Fibroblast of skin of right biceps (primary cell): ENCODE measurements at regions not wholly inside any gene's neighbourhood (a gene's known extent, or its start where the extent isn't known, plus 50 kb on each side); places are given as distances from the start of the nearest gene placed in this dataset.

ENCODE experiments used
- DNase-seq: peaks from one replicate; pipeline ENCODE4 v3.0.0-alpha.2; 2013

DNA sequence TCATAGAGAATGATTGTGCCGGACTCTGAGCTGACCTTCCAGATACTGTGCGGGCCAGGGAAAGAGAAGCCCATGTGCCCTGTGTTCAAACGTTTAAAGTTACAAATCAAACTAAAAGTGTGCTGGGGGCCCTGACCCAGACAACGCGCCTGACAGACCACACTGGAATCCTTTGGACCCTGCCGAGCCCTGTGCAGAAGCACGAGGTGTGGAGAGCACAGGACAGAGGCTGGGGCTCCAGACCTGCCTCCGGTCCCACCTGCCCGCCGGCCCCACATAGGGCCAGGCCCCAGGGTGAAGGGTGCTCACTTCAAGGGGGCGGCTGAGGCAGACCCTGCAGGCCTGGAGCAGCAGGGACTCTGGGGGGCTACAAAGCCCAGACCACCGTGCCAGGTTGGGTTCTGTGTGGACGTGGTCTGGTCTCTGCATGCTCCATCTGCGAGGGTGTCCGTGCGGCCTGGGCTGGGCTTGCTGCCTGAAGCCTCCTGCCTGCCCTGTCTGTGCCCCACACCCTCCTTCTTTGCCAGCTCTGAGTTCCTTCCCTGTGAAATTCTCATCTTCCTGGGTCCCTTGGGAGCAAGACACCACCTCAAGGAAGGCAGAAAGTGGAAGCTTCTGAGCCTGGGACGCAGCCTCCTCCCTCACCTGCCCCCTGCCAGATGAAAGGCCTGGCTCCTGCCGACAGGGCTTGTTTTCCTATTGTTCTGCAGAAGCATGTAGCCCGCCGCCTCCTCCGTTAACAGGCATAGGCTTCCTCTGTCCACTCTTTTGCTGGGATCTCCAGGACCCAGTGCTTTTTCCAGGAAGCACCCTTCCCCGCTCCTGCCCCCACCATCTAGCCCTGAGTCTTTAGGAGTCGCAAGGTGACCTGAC, 186.2 kb downstream of the ERMARD start:
- no peak for DNase-seq

- DNase-seq = no peak
Measured at GRCh38 chr6:169936355-169936975, 185.0 kb downstream of the ERMARD start.

GRCh38 chr6:169935861-169936260, 184.4 kb downstream of the ERMARD start:
- no peak for DNase-seq

DNA sequence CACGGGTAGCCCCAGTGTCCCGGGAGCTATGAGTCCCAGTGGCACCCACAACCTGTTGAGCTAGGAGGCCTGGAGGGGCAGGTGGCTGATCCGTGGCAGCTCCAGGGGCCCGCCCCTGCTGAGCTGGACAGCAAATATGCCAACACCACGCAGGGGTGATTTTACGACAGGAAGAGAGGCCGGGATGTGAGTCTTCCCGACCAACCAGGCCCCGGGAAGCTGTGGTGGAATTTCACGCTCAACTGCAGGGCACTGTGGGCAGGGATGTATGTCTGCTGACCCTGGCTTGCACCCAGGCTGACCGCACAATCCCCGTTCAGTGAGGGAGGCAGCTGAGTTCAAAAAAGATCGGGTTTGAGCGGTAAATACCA, 183.9 kb downstream of the ERMARD start:
- DNase-seq = no peak

DNA sequence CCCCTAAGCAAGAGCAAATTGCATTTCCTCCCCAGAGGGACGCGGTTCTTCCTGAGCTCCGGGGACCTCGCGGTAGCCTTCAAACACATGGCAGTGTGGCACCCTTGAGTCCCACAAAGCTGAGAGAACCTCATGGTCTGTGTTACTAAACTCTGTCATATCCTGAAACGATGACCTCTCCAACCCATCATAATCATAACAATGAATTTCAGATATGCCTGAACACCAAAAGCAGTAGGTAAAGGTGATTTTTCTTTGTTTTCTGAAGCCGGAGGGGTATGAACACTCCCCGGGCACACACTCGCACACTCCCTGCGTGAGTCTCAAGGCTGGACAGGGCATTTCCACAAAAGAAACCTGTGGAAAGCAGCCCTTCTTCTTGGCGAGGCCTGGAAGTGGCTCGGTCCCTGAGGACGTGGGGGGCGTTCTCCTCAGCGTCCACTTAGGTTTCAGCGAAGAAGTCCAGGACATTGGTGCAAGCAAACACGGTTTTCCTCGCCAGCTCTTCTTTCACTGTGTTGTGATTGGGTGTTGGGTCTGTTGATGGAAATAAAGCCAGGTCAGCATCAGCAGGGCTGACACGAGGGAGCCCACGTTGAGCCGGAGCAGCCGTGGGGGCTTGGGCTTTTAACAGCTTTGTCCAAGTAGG, 183.4 kb downstream of the ERMARD start:
- DNase-seq = no peak

- DNase-seq = no peak
Measured at GRCh38 chr6:169933839-169934698, 182.6 kb downstream of the ERMARD start.

GRCh38 chr6:169933251-169933821, 181.9 kb downstream of the ERMARD start:
- DNase-seq = no peak

DNA sequence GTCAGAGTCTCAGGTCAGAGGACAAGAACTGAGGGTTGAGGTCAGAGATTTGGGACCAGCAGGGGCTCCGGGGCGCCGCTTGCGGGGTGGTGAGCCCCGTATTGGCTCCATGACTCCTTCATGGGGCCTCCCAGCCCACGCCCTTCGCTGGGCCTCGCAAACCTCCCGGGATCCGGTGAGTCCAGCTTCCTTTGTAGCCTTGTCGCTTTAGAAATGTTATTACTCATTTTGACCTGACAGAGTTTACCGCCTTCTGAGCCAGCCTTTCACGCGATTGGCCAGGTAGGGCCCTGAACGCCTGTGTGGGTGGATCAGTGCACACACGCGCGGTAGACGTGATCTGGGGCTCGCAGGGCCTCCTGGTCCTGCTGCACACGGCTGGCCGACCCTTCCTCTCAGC, 181.1 kb downstream of the ERMARD start:
- no peak for DNase-seq

DNA sequence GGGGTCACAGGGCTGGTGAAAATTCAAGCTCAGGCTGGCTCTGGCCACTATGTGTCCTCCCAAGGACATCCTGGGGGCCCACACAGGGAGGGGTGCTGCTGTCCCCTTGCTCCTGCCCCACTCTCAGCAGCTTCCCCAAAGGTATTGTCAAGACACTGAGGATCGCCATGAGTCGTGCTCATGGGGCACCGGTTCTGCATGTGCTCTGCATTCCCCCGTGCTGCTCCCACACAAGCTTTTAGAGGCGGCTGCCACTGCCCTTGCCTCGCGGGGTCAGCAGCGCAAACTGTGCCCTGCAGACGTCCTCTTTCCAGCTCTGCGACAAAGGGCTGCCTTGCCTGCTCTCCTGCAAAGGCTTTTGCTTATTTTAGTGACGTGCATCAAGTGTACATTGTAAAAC, 179.8 kb downstream of the ERMARD start:
- no peak for DNase-seq

GRCh38 chr6:169930799-169931198, 179.4 kb downstream of the ERMARD start:
- no peak for DNase-seq

GRCh38 chr6:169927711-169928110, 176.3 kb downstream of the ERMARD start:
- DNase-seq = no peak

DNA sequence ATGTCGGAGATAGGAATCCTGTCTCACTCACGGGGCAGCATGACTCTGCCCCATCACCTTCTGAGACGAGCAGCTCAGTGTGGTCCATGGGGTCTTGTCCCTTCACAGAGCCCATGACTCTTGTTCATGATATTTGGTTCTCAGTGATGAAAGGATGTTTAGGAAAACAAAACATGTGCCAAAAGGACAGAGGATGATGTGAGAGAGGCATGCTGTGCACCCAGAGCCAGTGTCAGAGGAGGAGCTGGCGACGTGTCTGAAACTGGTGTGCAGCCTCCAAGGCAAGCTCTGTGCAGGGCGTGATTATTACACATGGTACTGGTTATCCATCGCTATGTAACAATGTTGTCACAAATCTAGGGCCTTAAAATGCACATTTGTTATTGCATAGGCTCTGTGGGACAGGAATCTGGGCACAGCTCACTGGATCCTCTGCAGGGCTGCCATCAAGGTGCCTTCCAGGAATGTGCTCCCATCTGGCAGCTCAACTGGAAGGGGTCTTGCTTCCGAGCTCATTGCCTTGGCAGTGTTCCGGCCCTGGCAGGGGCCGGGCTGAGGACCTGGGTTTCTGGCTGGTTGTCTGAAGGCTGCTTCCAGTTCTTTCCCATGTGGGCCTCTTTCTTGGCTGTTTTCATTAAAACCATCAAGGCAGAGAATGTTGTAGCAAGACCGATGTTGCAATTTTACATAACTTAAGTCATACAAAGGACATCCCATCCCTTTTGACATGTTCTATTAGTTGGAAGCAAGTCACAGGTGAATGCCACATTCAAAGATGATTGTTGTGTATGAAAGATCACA, 175.4 kb downstream of the ERMARD start:
- no peak for DNase-seq

- DNase-seq = no peak
Measured at GRCh38 chr6:169923468-169924464, 172.3 kb downstream of the ERMARD start.

- DNase-seq = no peak
Measured at GRCh38 chr6:169921853-169922824, 170.7 kb downstream of the ERMARD start.

DNA sequence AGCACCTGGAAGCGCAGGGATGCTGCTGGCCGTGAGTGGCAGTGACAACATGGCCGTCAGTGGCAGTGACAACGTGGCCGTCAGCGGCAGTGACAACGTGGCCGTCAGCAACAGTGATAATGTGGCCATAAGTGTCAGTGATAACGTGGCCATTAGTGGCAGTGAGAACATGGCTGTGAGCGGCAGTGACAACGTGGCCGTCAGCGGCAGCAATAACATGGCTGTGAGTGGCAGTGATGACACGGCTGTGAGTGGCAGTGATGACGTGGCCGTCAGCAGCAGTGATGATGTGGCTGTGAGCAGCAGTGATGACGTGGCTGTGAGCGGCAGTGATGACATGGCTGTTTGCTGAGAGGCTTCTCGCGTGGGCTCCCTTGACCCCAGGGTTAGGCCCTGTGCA, 169.8 kb downstream of the ERMARD start:
- no peak for DNase-seq

GRCh38 chr6:169920359-169921020, 169.1 kb downstream of the ERMARD start:
- DNase-seq = no peak

DNA sequence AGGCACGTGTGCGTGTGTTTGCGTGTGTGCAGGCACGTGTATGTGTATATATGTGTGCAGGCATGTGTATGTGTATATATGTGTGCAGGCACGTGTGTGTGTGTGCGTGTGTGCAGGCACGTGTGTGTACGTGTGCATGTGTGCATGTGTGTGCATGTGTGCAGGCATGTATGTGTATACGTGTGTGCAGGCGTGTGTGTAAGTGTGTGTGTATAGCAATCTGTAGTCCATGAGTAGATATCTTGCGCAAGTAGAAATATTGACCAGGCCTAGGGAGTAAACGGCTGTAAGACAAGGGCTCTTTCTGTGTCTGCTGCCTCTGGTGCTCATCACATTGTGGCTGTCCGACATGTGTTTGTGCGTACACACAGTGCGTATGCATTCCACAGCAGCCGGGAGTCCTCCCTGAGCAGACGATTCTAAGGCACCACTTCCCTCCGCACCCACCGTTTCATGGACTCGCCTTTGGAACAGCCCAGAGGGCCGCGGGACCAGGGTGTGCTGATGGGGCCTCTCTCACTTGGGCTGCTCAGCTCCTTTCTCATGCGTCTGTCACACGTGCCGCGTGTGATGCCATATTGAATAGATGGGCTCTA, 167.6 kb downstream of the ERMARD start:
- DNase-seq = no peak

DNA sequence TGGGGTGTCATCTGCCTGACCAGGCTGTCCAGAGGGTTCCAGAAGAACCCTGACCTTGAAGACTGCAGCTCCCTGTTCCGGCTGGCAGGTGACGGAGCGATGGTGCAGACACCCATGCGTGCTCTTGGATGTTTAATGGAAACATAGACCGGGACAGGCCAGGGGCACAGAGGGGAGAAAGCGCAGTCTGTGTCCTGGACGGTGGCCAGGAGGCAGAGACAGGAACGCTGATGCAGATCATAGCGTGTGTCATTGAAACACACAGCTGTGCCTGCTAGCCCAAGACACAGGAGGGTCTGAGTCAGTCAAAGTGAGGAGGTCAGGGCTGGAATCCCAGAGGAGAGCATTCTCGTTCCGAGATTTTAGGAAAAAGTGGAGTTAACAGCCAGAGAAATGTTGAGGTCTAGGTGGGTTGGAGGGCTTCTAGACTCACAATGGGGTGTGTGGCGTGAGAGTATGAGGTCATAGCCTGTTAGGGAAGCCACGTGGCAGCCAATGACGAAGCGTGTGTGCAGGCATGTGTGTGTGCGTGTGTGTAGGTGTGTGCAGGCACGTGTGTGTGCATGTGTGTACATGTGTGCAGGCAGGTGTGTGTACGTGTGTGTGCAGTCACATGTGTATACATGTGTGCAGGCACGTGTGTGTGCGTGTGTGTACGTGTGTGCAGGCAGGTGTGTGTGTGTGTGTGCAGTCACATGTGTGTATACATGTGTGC, 167.0 kb downstream of the ERMARD start:
- no peak for DNase-seq
